OCI-M1 (cell line): ENCODE measurements at regions not wholly inside any gene's neighbourhood (a gene's known extent, or its start where the extent isn't known, plus 50 kb on each side); places are given as distances from the start of the nearest gene placed in this dataset.
"Not testable (repeated sequence)": the region's sequence is repeated elsewhere in the genome, so short reads cannot be mapped to it uniquely, and the experiment has no call there.

ENCODE experiments used
- DNase-seq: peaks from one replicate; lab custom pipeline; 2025; lab: John Stamatoyannopoulos, UW

- no peak for DNase-seq
Measured at GRCh38 chr3:187999821-188000220, 154.1 kb upstream of the LPP start.

GRCh38 chr3:188000361-188000861, 153.5 kb upstream of the LPP start:
- no peak for DNase-seq

- no peak for DNase-seq
Measured at GRCh38 chr3:188001093-188001492, 152.9 kb upstream of the LPP start.

- no peak for DNase-seq
Measured at GRCh38 chr3:188001926-188002325, 152.0 kb upstream of the LPP start.

GRCh38 chr3:188002626-188003138, 151.3 kb upstream of the LPP start:
- no peak for DNase-seq

GRCh38 chr3:188003188-188004171, 150.5 kb upstream of the LPP start:
- DNase-seq = no peak

GRCh38 chr3:188006726-188007393, 147.1 kb upstream of the LPP start:
- no peak for DNase-seq

GRCh38 chr3:188007897-188008296, 146.1 kb upstream of the LPP start:
- no peak for DNase-seq

GRCh38 chr3:188008582-188009213, 145.3 kb upstream of the LPP start:
- no peak for DNase-seq

GRCh38 chr3:188010478-188010877, 143.5 kb upstream of the LPP start:
- DNase-seq = no peak

GRCh38 chr3:188019727-188020126, 134.2 kb upstream of the LPP start:
- no peak for DNase-seq

GRCh38 chr3:188021041-188021440, 132.9 kb upstream of the LPP start:
- DNase-seq = no peak

GRCh38 chr3:188021502-188022040, 132.4 kb upstream of the LPP start:
- DNase-seq = peak; percentile 51

GRCh38 chr3:188022902-188023301, 131.1 kb upstream of the LPP start:
- DNase-seq = not testable (repeated sequence)

GRCh38 chr3:188025555-188025954, 128.4 kb upstream of the LPP start:
- no peak for DNase-seq

- no peak for DNase-seq
Measured at GRCh38 chr3:188026191-188026968, 127.6 kb upstream of the LPP start.

GRCh38 chr3:188031121-188031520, 122.8 kb upstream of the LPP start:
- no peak for DNase-seq

GRCh38 chr3:188034989-188035388, 119.0 kb upstream of the LPP start:
- DNase-seq = no peak

GRCh38 chr3:188036375-188037194, 117.4 kb upstream of the LPP start:
- no peak for DNase-seq

- no peak for DNase-seq
Measured at GRCh38 chr3:188037195-188037718, 116.7 kb upstream of the LPP start.
